Mesenchymal stem cell (in vitro differentiated cells and primary cell): ENCODE measurements at regions not wholly inside any gene's neighbourhood (a gene's known extent, or its start where the extent isn't known, plus 50 kb on each side); places are given as distances from the start of the nearest gene placed in this dataset.
A peak's percentile ranks its signal among the peaks of the same experiment; 100 is the strongest.

Experiments
- DNase-seq: peaks from one replicate; pipeline ENCODE4 v3.0.0-alpha.2; 2013
- H2AFZ ChIP-seq: one replicate; pipeline ENCODE4 v1.6.1; 2013; ENCODE audit warnings: low read depth, mild to moderate bottlenecking, control low read depth, inconsistent platforms, low read length, moderate library complexity
- H2AK5ac ChIP-seq: 2 replicates; pipeline ENCODE4 v1.6.1; 2013; ENCODE audit warnings: low read length, moderate library complexity, mild to moderate bottlenecking, inconsistent platforms; ENCODE audit not compliant: severe bottlenecking
- H2BK120ac ChIP-seq: one replicate; pipeline ENCODE4 v1.6.1; 2013; ENCODE audit warnings: low read depth, mild to moderate bottlenecking, inconsistent platforms, low read length, moderate library complexity
- H2BK12ac ChIP-seq, 2 experiments: one replicate each; pipeline ENCODE4 v1.6.1; 2013; ENCODE audit warnings: inconsistent platforms in 2 of 2, low read length in 2 of 2, mild to moderate bottlenecking in 2 of 2, moderate library complexity in 2 of 2, control low read depth in 1 of 2
- H2BK15ac ChIP-seq: one replicate; pipeline ENCODE4 v1.6.1; 2013; ENCODE audit warnings: mild to moderate bottlenecking, low read depth, inconsistent platforms; ENCODE audit not compliant: poor library complexity, severe bottlenecking
- H2BK5ac ChIP-seq: 2 replicates; pipeline ENCODE4 v1.6.1; 2013; ENCODE audit warnings: low read depth, mild to moderate bottlenecking, low read length, control low read depth, inconsistent platforms; ENCODE audit not compliant: poor library complexity, severe bottlenecking
- H3K14ac ChIP-seq, 2 experiments: one replicate each; pipeline ENCODE4 v1.6.1; 2013; ENCODE audit warnings: inconsistent platforms in 2 of 2, low read length in 2 of 2, control low read depth in 1 of 2, mild to moderate bottlenecking in 1 of 2, moderate library complexity in 1 of 2
- H3K18ac ChIP-seq, 2 experiments: one replicate each; pipeline ENCODE4 v1.6.1; 2013; ENCODE audit warnings: inconsistent platforms in 2 of 2, low read length in 2 of 2, control low read depth in 1 of 2, low read depth in 1 of 2, mild to moderate bottlenecking in 1 of 2
- H3K23ac ChIP-seq, 2 experiments: one replicate each; pipeline ENCODE4 v1.6.1; 2013; ENCODE audit warnings: inconsistent platforms in 2 of 2, low read length in 2 of 2, mild to moderate bottlenecking in 2 of 2, moderate library complexity in 2 of 2, control low read depth in 1 of 2
- H3K27ac ChIP-seq: 2 replicates; pipeline ENCODE4 v1.5.1; 2013; ENCODE audit warnings: mild to moderate bottlenecking, moderate library complexity, low read length, control low read depth, inconsistent platforms; ENCODE audit not compliant: poor library complexity, severe bottlenecking
- H3K27me3 ChIP-seq, 2 experiments: 2 replicates each; pipeline versions ENCODE4 v1.6.1 to v1.7.0; 2013; ENCODE audit warnings: low read length in 2 of 2, mild to moderate bottlenecking in 2 of 2, moderate library complexity in 2 of 2, control low read depth in 1 of 2, inconsistent platforms in 1 of 2; ENCODE audit not compliant: control insufficient read depth in 1 of 2, insufficient read depth in 1 of 2
- H3K36me3 ChIP-seq, 2 experiments: 2 replicates each; pipeline versions ENCODE4 v1.6.1 to v1.7.0; 2013; ENCODE audit warnings: low read length in 2 of 2, control low read depth in 1 of 2, inconsistent platforms in 1 of 2, low read depth in 1 of 2, mild to moderate bottlenecking in 1 of 2; ENCODE audit not compliant: insufficient read depth in 2 of 2, control insufficient read depth in 1 of 2
- H3K4ac ChIP-seq, 2 experiments: one replicate each; pipeline ENCODE4 v1.6.1; 2013; ENCODE audit warnings: inconsistent platforms in 2 of 2, low read length in 2 of 2, mild to moderate bottlenecking in 2 of 2, moderate library complexity in 2 of 2, control low read depth in 1 of 2, low read depth in 1 of 2
- H3K4me1 ChIP-seq: 2 replicates; pipeline ENCODE4 v1.6.1; 2013; ENCODE audit warnings: low read depth, low read length, control low read depth; ENCODE audit not compliant: control insufficient read depth, insufficient read depth
- H3K4me2 ChIP-seq: 2 replicates; pipeline ENCODE4 v1.6.1; 2013; ENCODE audit warnings: low read length, mild to moderate bottlenecking, inconsistent platforms; ENCODE audit not compliant: poor library complexity, severe bottlenecking
- H3K4me3 ChIP-seq, 2 experiments: 2 replicates each; pipeline versions ENCODE4 v1.5.1 to v1.7.0; 2013; ENCODE audit warnings: low read length in 2 of 2, mild to moderate bottlenecking in 2 of 2, control low read depth in 1 of 2, low read depth in 1 of 2; ENCODE audit not compliant: insufficient read depth in 1 of 2
- H3K79me1 ChIP-seq: replicated peaks from 2 replicates; pipeline ENCODE4 v1.6.1; 2013; ENCODE audit warnings: mild to moderate bottlenecking, control low read depth, low read length, inconsistent platforms; ENCODE audit not compliant: poor library complexity, severe bottlenecking
- H3K9ac ChIP-seq: 2 replicates; pipeline ENCODE4 v1.7.0; 2013; ENCODE audit warnings: mild to moderate bottlenecking, low read length, moderate library complexity
- H3K9me3 ChIP-seq: 2 replicates; pipeline ENCODE4 v1.7.0; 2013; ENCODE audit warnings: mild to moderate bottlenecking, low read length; ENCODE audit not compliant: control insufficient read depth
- H4K8ac ChIP-seq: one replicate; pipeline ENCODE4 v1.6.1; 2013; ENCODE audit warnings: inconsistent platforms, mild to moderate bottlenecking, low read length, moderate library complexity
- H4K91ac ChIP-seq: one replicate; pipeline ENCODE4 v1.6.1; 2013; ENCODE audit warnings: mild to moderate bottlenecking, low read length, inconsistent platforms
- WGBS: methylation state at CpG from one replicate; pipeline ENCODE4 v1.1.7; 2013; ENCODE audit warnings: mixed read lengths; 5-methylcytosine and 5-hydroxymethylcytosine counted together

DNA sequence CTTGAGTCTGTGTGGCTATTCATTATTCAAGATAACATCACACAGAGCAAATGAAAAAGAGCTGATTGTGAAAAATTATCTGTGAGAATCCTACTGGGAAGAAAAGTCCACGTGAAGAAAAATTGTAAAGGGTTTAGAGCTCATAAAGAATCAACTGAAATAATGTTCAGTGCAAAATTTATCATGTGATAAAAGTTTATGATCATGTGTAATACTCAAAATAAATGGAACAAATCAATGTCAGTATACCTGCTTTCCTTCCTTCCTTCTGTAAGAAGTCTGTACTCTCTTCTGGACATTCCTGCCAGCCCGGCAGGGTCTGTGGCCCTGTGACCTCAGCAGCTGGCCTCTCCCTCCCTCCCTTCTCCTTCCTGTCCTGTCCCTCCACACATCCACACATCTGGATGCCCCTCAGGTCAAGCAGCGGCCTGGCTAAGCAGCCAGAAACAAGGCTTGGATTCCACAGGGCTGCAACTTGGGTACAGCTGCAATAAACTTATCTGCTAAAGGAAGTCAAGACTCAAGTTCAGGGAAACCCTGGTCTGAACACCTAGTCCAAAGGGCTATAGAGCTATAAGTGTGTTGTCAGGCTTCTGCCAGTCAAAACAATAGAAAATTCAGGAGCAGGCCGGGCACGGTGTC is 172.1 kb downstream of the MREG start:
- no peak overlapping the region for H2AFZ ChIP-seq
- H3K14ac ChIP-seq = peak overlapping the region in 1 of 2 experiments; percentile 7
- H4K91ac ChIP-seq = peak overlapping the region; percentile 90
- peak overlapping the region; percentile 82 for H2AK5ac ChIP-seq
- no peak overlapping the region for H4K8ac ChIP-seq
- H2BK5ac ChIP-seq = no peak overlapping the region
- H3K23ac ChIP-seq = no peak overlapping the region
- H3K4me2 ChIP-seq = no peak overlapping the region
- peak overlapping the region in 1 of 2 experiments; percentile 37 for H3K18ac ChIP-seq
- no peaks in the 10 kb centered on the region for H3K27me3 ChIP-seq
- no peak overlapping the region for H2BK15ac ChIP-seq
- no peak overlapping the region for H3K4ac ChIP-seq
- no peak for DNase-seq
- H2BK12ac ChIP-seq = peak overlapping the region; percentile 37 to 93
- no peaks in the 10 kb centered on the region for H3K36me3 ChIP-seq
- no peak overlapping the region for H3K4me3 ChIP-seq
- no peaks in the 10 kb centered on the region for H3K9me3 ChIP-seq
- no peaks in the 10 kb centered on the region for H3K79me1 ChIP-seq
- WGBS = 48% methylated on average over 5 of the region's 5 CpGs
- H3K27ac ChIP-seq = no peak overlapping the region
- no peak overlapping the region for H2BK120ac ChIP-seq
- peaks cover 3% of the 10 kb centered on the region for H3K4me1 ChIP-seq
- H3K9ac ChIP-seq = no peak overlapping the region

DNA sequence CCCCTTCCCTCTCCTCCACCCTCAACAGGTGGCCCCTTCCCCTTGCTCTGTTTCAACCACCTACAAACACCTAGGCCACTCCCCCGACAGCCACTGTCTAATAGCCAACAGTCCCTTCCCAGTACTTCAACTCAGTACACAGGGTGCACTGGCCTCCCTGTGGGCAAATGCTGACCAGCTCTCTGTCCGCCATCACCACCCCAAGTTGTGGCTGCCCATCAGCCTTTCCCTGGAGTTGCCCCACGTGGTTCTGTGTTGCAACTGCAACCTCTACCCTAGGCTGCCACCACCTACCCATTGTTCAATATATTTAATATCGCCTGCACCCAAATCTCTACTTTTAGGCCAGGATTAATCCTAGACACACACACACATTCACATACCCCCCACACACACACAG is 173.5 kb downstream of the MREG start:
- H3K4ac ChIP-seq = peak overlapping the region; percentile 44 to 90
- H3K27ac ChIP-seq = no peak overlapping the region
- H4K91ac ChIP-seq = no peak overlapping the region
- H3K9me3 ChIP-seq = no peaks in the 10 kb centered on the region
- no peak for DNase-seq
- 88% methylated on average over 4 of the region's 4 CpGs for WGBS
- H3K9ac ChIP-seq = no peak overlapping the region
- H4K8ac ChIP-seq = peak overlapping the region; percentile 76
- H3K36me3 ChIP-seq = no peaks in the 10 kb centered on the region
- H3K4me1 ChIP-seq = peaks cover 3% of the 10 kb centered on the region
- no peak overlapping the region for H3K4me2 ChIP-seq
- H2AFZ ChIP-seq = peak overlapping the region; percentile 29
- no peak overlapping the region for H3K23ac ChIP-seq
- H2BK5ac ChIP-seq = no peak overlapping the region
- peak overlapping the region; percentile 26 for H2BK15ac ChIP-seq
- H2AK5ac ChIP-seq = peak overlapping the region; percentile 36
- peak overlapping the region; percentile 60 to 70 for H3K18ac ChIP-seq
- H2BK12ac ChIP-seq = peak overlapping the region; percentile 88 to 96
- no peaks in the 10 kb centered on the region for H3K27me3 ChIP-seq
- no peak overlapping the region for H3K4me3 ChIP-seq
- no peak overlapping the region for H3K14ac ChIP-seq
- no peaks in the 10 kb centered on the region for H3K79me1 ChIP-seq
- no peak overlapping the region for H2BK120ac ChIP-seq

DNA sequence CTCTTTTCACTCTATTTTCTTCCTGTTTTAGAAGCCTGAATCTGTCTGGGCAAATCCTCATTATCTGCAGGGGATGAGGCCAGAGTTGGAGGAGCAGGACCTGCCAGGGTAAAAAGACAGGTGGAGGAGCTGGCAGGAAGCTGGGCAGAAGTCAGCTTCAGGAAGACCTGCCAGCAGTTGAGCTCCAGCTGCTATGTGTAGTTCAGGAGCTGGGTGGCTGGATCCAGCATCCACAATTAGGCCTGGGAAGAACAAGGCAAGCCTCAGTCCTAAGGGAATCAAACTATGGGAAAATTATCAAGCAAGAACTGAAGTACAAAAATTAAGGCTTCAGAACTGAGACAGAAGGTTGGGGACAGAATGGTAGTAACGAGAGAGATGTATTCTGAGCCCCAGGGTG is 174.0 kb downstream of the MREG start:
- Histone ChIP-seq H2BK120ac (no peak overlapping the region), H3K9me3 (no peaks in the 10 kb centered on the region), H2AK5ac (no peak overlapping the region), H2BK12ac (peak overlapping the region in 1 of 2 experiments; percentile 29), H3K79me1 (no peaks in the 10 kb centered on the region), H3K36me3 (no peaks in the 10 kb centered on the region), H3K4me3 (no peak overlapping the region), H3K23ac (no peak overlapping the region), H2AFZ (no peak overlapping the region), H3K14ac (no peak overlapping the region), H2BK5ac (no peak overlapping the region), H4K91ac (no peak overlapping the region), H3K4me2 (no peak overlapping the region), H3K4ac (peak overlapping the region; percentile 24 to 47), H2BK15ac (no peak overlapping the region), H3K27ac (no peak overlapping the region), H3K27me3 (no peaks in the 10 kb centered on the region), H4K8ac (no peak overlapping the region), H3K9ac (no peak overlapping the region), H3K4me1 (peaks cover 3% of the 10 kb centered on the region), H3K18ac (peak overlapping the region; percentile 11 to 37)
- 92% methylated on average over 1 of the region's 1 CpG for WGBS
- no peak for DNase-seq

DNA sequence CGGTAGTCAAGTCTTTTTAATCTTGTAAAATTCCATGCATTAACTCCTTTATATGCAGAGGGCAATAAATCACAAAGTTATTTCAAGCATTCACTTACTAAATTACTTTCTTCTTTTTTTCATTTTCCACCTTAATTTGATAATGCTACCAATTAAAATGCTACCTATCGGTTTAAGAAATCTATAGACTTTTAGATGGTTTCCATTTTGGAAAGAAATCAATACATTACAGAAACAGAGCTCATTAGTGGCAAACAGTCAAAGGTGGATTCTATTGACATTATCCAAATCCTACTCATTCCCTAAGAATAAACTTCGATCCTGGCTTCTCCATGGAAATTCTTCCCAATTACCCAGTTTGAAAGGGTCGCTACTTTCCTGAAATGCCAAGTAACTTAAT is 176.5 kb downstream of the MREG start:
- no peak overlapping the region for H3K14ac ChIP-seq
- no peaks in the 10 kb centered on the region for H3K36me3 ChIP-seq
- no peak overlapping the region for H3K27ac ChIP-seq
- H3K23ac ChIP-seq = no peak overlapping the region
- H3K4ac ChIP-seq = no peak overlapping the region
- H4K91ac ChIP-seq = no peak overlapping the region
- no peak overlapping the region for H2BK5ac ChIP-seq
- no peaks in the 10 kb centered on the region for H3K27me3 ChIP-seq
- H2AK5ac ChIP-seq = no peak overlapping the region
- no peak overlapping the region for H2AFZ ChIP-seq
- no peak overlapping the region for H2BK15ac ChIP-seq
- no peak overlapping the region for H3K4me2 ChIP-seq
- H3K9ac ChIP-seq = no peak overlapping the region
- no peak overlapping the region for H2BK120ac ChIP-seq
- H3K9me3 ChIP-seq = no peaks in the 10 kb centered on the region
- no peak overlapping the region for H2BK12ac ChIP-seq
- no peak overlapping the region for H4K8ac ChIP-seq
- H3K79me1 ChIP-seq = no peaks in the 10 kb centered on the region
- 97% methylated on average over 3 of the region's 4 CpGs for WGBS
- H3K18ac ChIP-seq = no peak overlapping the region
- no peak overlapping the region for H3K4me3 ChIP-seq
- DNase-seq = no peak
- H3K4me1 ChIP-seq = peaks cover 5% of the 10 kb centered on the region
